H9 (cell line): ENCODE measurements at regions not wholly inside any gene's neighbourhood (a gene's known extent, or its start where the extent isn't known, plus 50 kb on each side); places are given as distances from the start of the nearest gene placed in this dataset.

ENCODE experiments used
- DNase-seq: peaks from one replicate; pipeline ENCODE4 v3.0.0-alpha.2; 2017
- H2AFZ ChIP-seq: one replicate; pipeline ENCODE4 v1.6.1; 2013; ENCODE audit warnings: mild to moderate bottlenecking, low read length, control low read depth, moderate library complexity
- H2AK5ac ChIP-seq: 2 replicates; pipeline ENCODE4 v1.6.1; 2013; ENCODE audit warnings: low read length, control low read depth, mixed read lengths; ENCODE audit not compliant: insufficient read length
- H2BK120ac ChIP-seq: one replicate; pipeline ENCODE4 v1.6.1; 2013; ENCODE audit warnings: low read depth, mild to moderate bottlenecking, low read length, control low read depth, inconsistent platforms; ENCODE audit not compliant: poor library complexity, severe bottlenecking
- H2BK12ac ChIP-seq: 2 replicates; pipeline ENCODE4 v1.6.1; 2013; ENCODE audit warnings: low read length, control low read depth, mixed read lengths, low read depth; ENCODE audit not compliant: insufficient read length
- H2BK15ac ChIP-seq: 2 replicates; pipeline ENCODE4 v1.6.1; 2013; ENCODE audit warnings: low read depth, low read length, control low read depth
- H2BK20ac ChIP-seq: one replicate; pipeline ENCODE4 v1.6.1; 2013; ENCODE audit warnings: low read depth, mild to moderate bottlenecking, low read length, control low read depth, inconsistent platforms; ENCODE audit not compliant: poor library complexity, severe bottlenecking
- H2BK5ac ChIP-seq: 2 replicates; pipeline ENCODE4 v1.6.1; 2013; ENCODE audit warnings: low read length, control low read depth, mixed read lengths; ENCODE audit not compliant: insufficient read length
- H3K14ac ChIP-seq: 2 replicates; pipeline ENCODE4 v1.6.1; 2013; ENCODE audit warnings: low read length, control low read depth; ENCODE audit not compliant: insufficient read depth
- H3K18ac ChIP-seq: 2 replicates; pipeline ENCODE4 v1.6.1; 2013; ENCODE audit warnings: low read depth, mild to moderate bottlenecking, mixed read lengths, low read length, control low read depth; ENCODE audit not compliant: insufficient read length
- H3K23ac ChIP-seq: 2 replicates; pipeline ENCODE4 v1.6.1; 2013; ENCODE audit warnings: low read length, control low read depth, mixed read lengths, low read depth; ENCODE audit not compliant: insufficient read length
- H3K23me2 ChIP-seq: 2 replicates; pipeline ENCODE4 v1.6.1; 2013; ENCODE audit warnings: low read depth, mild to moderate bottlenecking, mixed read lengths, low read length, control low read depth; ENCODE audit not compliant: insufficient read length, poor library complexity, severe bottlenecking
- H3K27ac ChIP-seq: 2 replicates; pipeline ENCODE4 v1.5.1; 2013; ENCODE audit warnings: low read length, control low read depth, mixed read lengths, low read depth; ENCODE audit not compliant: insufficient read length
- H3K27me3 ChIP-seq: 2 replicates; pipeline ENCODE4 v1.6.1; 2013; ENCODE audit warnings: low read length, control low read depth, inconsistent platforms; ENCODE audit not compliant: insufficient read depth
- H3K4ac ChIP-seq: 2 replicates; pipeline ENCODE4 v1.6.1; 2013; ENCODE audit warnings: low read depth, mild to moderate bottlenecking, control low read depth, inconsistent platforms, low read length, moderate library complexity
- H3K4me1 ChIP-seq: 2 replicates; pipeline ENCODE4 v1.6.1; 2013; ENCODE audit warnings: low read length, control low read depth, inconsistent platforms; ENCODE audit not compliant: insufficient read depth
- H3K4me2 ChIP-seq: 2 replicates; pipeline ENCODE4 v1.6.1; 2013; ENCODE audit warnings: low read length, control low read depth, mixed read lengths; ENCODE audit not compliant: insufficient read length, insufficient read depth
- H3K56ac ChIP-seq: 2 replicates; pipeline ENCODE4 v1.6.1; 2013; ENCODE audit warnings: low read depth, mild to moderate bottlenecking, mixed read lengths, low read length, control low read depth; ENCODE audit not compliant: insufficient read length
- H3K79me1 ChIP-seq: 2 replicates; pipeline ENCODE4 v1.6.1; 2013; ENCODE audit warnings: low read depth, mild to moderate bottlenecking, moderate library complexity, low read length, control low read depth, inconsistent platforms; ENCODE audit not compliant: insufficient read depth, poor library complexity, severe bottlenecking
- H3K79me2 ChIP-seq: 2 replicates; pipeline ENCODE4 v1.6.1; 2013; ENCODE audit warnings: low read length, control low read depth, inconsistent platforms; ENCODE audit not compliant: insufficient read depth
- H3K9ac ChIP-seq: 2 replicates; pipeline ENCODE4 v1.6.1; 2013; ENCODE audit warnings: low read length, control low read depth, mixed read lengths; ENCODE audit not compliant: insufficient read length; ENCODE audit errors: extremely low read depth
- H3K9me3 ChIP-seq: one replicate; pipeline ENCODE4 v1.6.1; 2013; ENCODE audit warnings: low read depth, low read length, inconsistent platforms; ENCODE audit not compliant: control insufficient read depth
- H3T11ph ChIP-seq: one replicate; pipeline ENCODE4 v1.6.1; 2013; ENCODE audit warnings: mild to moderate bottlenecking, low read length, control low read depth, inconsistent platforms
- H4K20me1 ChIP-seq: one replicate; pipeline ENCODE4 v1.6.1; 2013; ENCODE audit not compliant: control insufficient read depth, insufficient read length, insufficient read depth
- H4K5ac ChIP-seq: 2 replicates; pipeline ENCODE4 v1.6.1; 2013; ENCODE audit warnings: low read depth, mild to moderate bottlenecking, mixed read lengths, low read length, control low read depth; ENCODE audit not compliant: insufficient read length
- H4K8ac ChIP-seq: replicated peaks from 2 replicates; pipeline ENCODE4 v1.6.1; 2013; ENCODE audit warnings: low read length, control low read depth, mixed read lengths, low read depth; ENCODE audit not compliant: insufficient read length
- H4K91ac ChIP-seq: 2 replicates; pipeline ENCODE4 v1.6.1; 2013; ENCODE audit warnings: low read depth, mild to moderate bottlenecking, moderate library complexity, mixed read lengths, low read length, control low read depth; ENCODE audit not compliant: insufficient read length
- H3K27ac Mint-ChIP-seq, 3 experiments: 2 replicates in 2 of 3; 3 replicates in 1 of 3; pipeline ENCODE4 v1.8.0; 2020 to 2021; ENCODE audit warnings: mixed read lengths in 3 of 3, mild to moderate bottlenecking in 1 of 3, moderate library complexity in 1 of 3
- H3K27me3 Mint-ChIP-seq: 2 replicates; pipeline ENCODE4 v1.8.0; 2021; ENCODE audit warnings: low read depth, mild to moderate bottlenecking, moderate library complexity, mixed read lengths
- H3K36me3 Mint-ChIP-seq, 3 experiments: 2 replicates in 2 of 3; 3 replicates in 1 of 3; pipeline ENCODE4 v1.8.0; 2020 to 2021; ENCODE audit warnings: low read depth in 3 of 3, mixed read lengths in 3 of 3; ENCODE audit not compliant: insufficient read depth in 1 of 3
- H3K4me1 Mint-ChIP-seq, 2 experiments: 2 replicates each; pipeline ENCODE4 v1.8.0; 2020; ENCODE audit warnings: mixed read lengths in 2 of 2
- H3K4me3 Mint-ChIP-seq, 2 experiments: 2 replicates in 1 of 2; 3 replicates in 1 of 2; pipeline ENCODE4 v1.8.0; 2020 to 2021; ENCODE audit warnings: mild to moderate bottlenecking in 2 of 2, mixed read lengths in 2 of 2, moderate library complexity in 1 of 2
- H3K9me3 Mint-ChIP-seq, 2 experiments: 2 replicates in 1 of 2; 3 replicates in 1 of 2; pipeline ENCODE4 v1.8.0; 2020; ENCODE audit warnings: mild to moderate bottlenecking in 2 of 2, mixed read lengths in 2 of 2, moderate library complexity in 1 of 2
- CTCF ChIP-seq: fragments of 200-600 bp; sonication (generic); conservative IDR thresholded peaks from 3 replicates; pipeline ENCODE4 v1.8.0; 2021; ENCODE audit warnings: antibody characterized with exemption, mild to moderate bottlenecking

- Mint-ChIP-seq H3K4me3 (peak overlapping the region in 1 of 2 experiments; percentile 33; a peak in 2 of 5 replicates), H3K27me3 (no peaks in the 10 kb centered on the region), H3K9me3 (peaks cover 63 to 78% of the 10 kb centered on the region in 2 experiments), H3K4me1 (peaks cover 5 to 12% of the 10 kb centered on the region in 2 experiments; a peak in 3 of 4 replicates), H3K27ac (peak overlapping the region in 1 of 3 experiments; percentile 92; a peak in 2 of 7 replicates), H3K36me3 (peaks cover 0 to 7% (median 4%) of the 10 kb centered on the region in 3 experiments; a peak in 4 of 7 replicates)
- Histone ChIP-seq H3K27me3 (no peaks in the 10 kb centered on the region), H2BK12ac (no peak overlapping the region), H3K23me2 (no peaks in the 10 kb centered on the region), H3K9ac (no peak overlapping the region), H3K4me2 (no peak overlapping the region), H4K20me1 (no peaks in the 10 kb centered on the region), H4K8ac (no peak overlapping the region), H2BK15ac (no peak overlapping the region), H4K5ac (no peak overlapping the region), H2BK5ac (no peak overlapping the region), H3K14ac (no peak overlapping the region), H3K27ac (no peak overlapping the region), H3K56ac (no peak overlapping the region), H2BK20ac (no peak overlapping the region), H3K9me3 (no peaks in the 10 kb centered on the region), H3T11ph (no peak overlapping the region), H3K79me1 (no peaks in the 10 kb centered on the region), H3K4me1 (no peaks in the 10 kb centered on the region), H4K91ac (no peak overlapping the region), H3K79me2 (no peaks in the 10 kb centered on the region), H3K18ac (no peak overlapping the region), H2BK120ac (no peak overlapping the region), H3K23ac (no peak overlapping the region), H2AK5ac (no peak overlapping the region), H3K4ac (no peak overlapping the region), H2AFZ (no peak overlapping the region)
- TF ChIP-seq CTCF, result no peak
- DNase-seq, result no peak
Observed at GRCh38 chr11:49505231-49505630, 296.8 kb upstream of the FOLH1 start.
